Hippocampal formation (tissue), 2 donors: ENCODE measurements at regions not wholly inside any gene's neighbourhood (a gene's known extent, or its start where the extent isn't known, plus 50 kb on each side); places are given as distances from the start of the nearest gene placed in this dataset.
"Not testable (repeated sequence)": the region's sequence is repeated elsewhere in the genome, so short reads cannot be mapped to it uniquely, and the experiment has no call there.

ENCODE experiments used
- DNase-seq, 2 donors: peaks; one replicate each; lab custom pipeline; 2025; lab: John Stamatoyannopoulos, UW

- DNase-seq = no peak
These were observed 92.1 kb upstream of the C1orf174 start for GRCh38 chr1:3992103-3992556.

- no peak for DNase-seq
These were observed 92.7 kb upstream of the C1orf174 start for GRCh38 chr1:3992746-3993145.

- DNase-seq = no peak
These were observed 93.7 kb upstream of the C1orf174 start for GRCh38 chr1:3993619-3994375.

GRCh38 chr1:3995141-3995780 lies 95.2 kb upstream of the C1orf174 start:
- DNase-seq = no peak

GRCh38 chr1:3996846-3997705 lies 97.0 kb upstream of the C1orf174 start:
- DNase-seq = no peak

- no peak for DNase-seq
These were observed 98.0 kb upstream of the C1orf174 start for GRCh38 chr1:3998086-3998485.

- DNase-seq = not testable (repeated sequence)
These were observed 99.4 kb upstream of the C1orf174 start for GRCh38 chr1:3999514-3999913.

- no peak for DNase-seq
These were observed 100.1 kb upstream of the C1orf174 start for GRCh38 chr1:3999941-4000735.

GRCh38 chr1:4000811-4001251 lies 100.8 kb upstream of the C1orf174 start:
- no peak for DNase-seq

GRCh38 chr1:4001461-4001860 lies 101.4 kb upstream of the C1orf174 start:
- DNase-seq = no peak

GRCh38 chr1:4002061-4002521 lies 102.0 kb upstream of the C1orf174 start:
- DNase-seq = no peak

GRCh38 chr1:4002741-4003140 lies 102.7 kb upstream of the C1orf174 start:
- DNase-seq = no peak

GRCh38 chr1:4003846-4004505 lies 103.9 kb upstream of the C1orf174 start:
- no peak for DNase-seq

- no peak for DNase-seq
These were observed 104.8 kb upstream of the C1orf174 start for GRCh38 chr1:4004635-4005430.

GRCh38 chr1:4005431-4005830 lies 105.4 kb upstream of the C1orf174 start:
- no peak for DNase-seq

GRCh38 chr1:4006676-4007374 lies 106.8 kb upstream of the C1orf174 start:
- no peak for DNase-seq

- no peak for DNase-seq
These were observed 110.2 kb upstream of the C1orf174 start for GRCh38 chr1:4010284-4010683.

- DNase-seq = no peak
These were observed 110.9 kb upstream of the C1orf174 start for GRCh38 chr1:4010814-4011605.
